Spleen (tissue), 11 donors: ENCODE measurements at regions not wholly inside any gene's neighbourhood (a gene's known extent, or its start where the extent isn't known, plus 50 kb on each side); places are given as distances from the start of the nearest gene placed in this dataset.

Experiments
- DNase-seq: peaks from one replicate; pipeline ENCODE4 v3.0.0-alpha.2; 2020
- H3K27ac ChIP-seq, 8 donors: fragments of 200-600 bp; sonication (generic) in 7 of 8; 1 replicate in 4 of 8; 2 replicates in 4 of 8; pipeline versions ENCODE4 v1.5.0 to v1.8.0; 2016 to 2021; ENCODE audit warnings: inconsistent platforms in 4 of 8, mild to moderate bottlenecking in 4 of 8, moderate library complexity in 1 of 8
- H3K27me3 ChIP-seq, 7 donors: fragments of 200-600 bp; sonication (generic) in 6 of 7; replicated peaks in 1 of 7; 1 replicate in 4 of 7; 2 replicates in 3 of 7; pipeline versions ENCODE4 v1.5.0 to v1.8.0; 2016 to 2021; ENCODE audit warnings: inconsistent platforms in 3 of 7, mild to moderate bottlenecking in 1 of 7
- H3K36me3 ChIP-seq, 6 donors: fragments of 200-600 bp; sonication (generic) in 5 of 6; 1 replicate in 4 of 6; 2 replicates in 2 of 6; pipeline versions ENCODE4 v1.5.0 to v1.8.0; 2016 to 2021; ENCODE audit warnings: inconsistent platforms in 2 of 6
- H3K4me1 ChIP-seq, 6 donors: fragments of 200-600 bp; sonication (generic) in 5 of 6; 1 replicate in 3 of 6; 2 replicates in 3 of 6; pipeline versions ENCODE4 v1.5.0 to v1.8.0; 2016 to 2021; ENCODE audit warnings: inconsistent platforms in 3 of 6
- H3K4me3 ChIP-seq, 8 donors: fragments of 200-600 bp; sonication (generic) in 7 of 8; 1 replicate in 4 of 8; 2 replicates in 4 of 8; pipeline versions ENCODE4 v1.5.0 to v1.8.0; 2016 to 2021; ENCODE audit warnings: inconsistent platforms in 4 of 8, mild to moderate bottlenecking in 4 of 8, moderate library complexity in 2 of 8
- H3K9me3 ChIP-seq, 8 donors: fragments of 200-600 bp; sonication (generic) in 7 of 8; 1 replicate in 4 of 8; 2 replicates in 4 of 8; pipeline versions ENCODE4 v1.5.0 to v1.8.0; 2016 to 2021; ENCODE audit warnings: inconsistent platforms in 4 of 8
- POLR2A ChIP-seq, 3 donors: fragments of 450-650 bp; IDR thresholded peaks; one replicate each; pipeline ENCODE4 v1.5.1; 2017; ENCODE audit warnings: antibody characterized with exemption in 3 of 3, mild to moderate bottlenecking in 1 of 3
- POLR2AphosphoS5 ChIP-seq, 3 donors: sonication (generic); formaldehyde crosslinking; IDR thresholded peaks; one replicate each; pipeline ENCODE4 v1.5.1; 2017; ENCODE audit warnings: antibody characterized with exemption in 3 of 3
- WGBS, 5 donors: extraction: QIAGEN DNeasy Blood & Tissue Kit in 3 of 5; methylation state at CpG; one replicate each; pipeline versions ENCODE4 v1.1.5 to v1.1.7; 2013 to 2018; 5-methylcytosine and 5-hydroxymethylcytosine counted together
- intact Hi-C: fragments of 100-400 bp; cut with DNase I; formaldehyde crosslinking; loops from one replicate; pipeline ENCODE4 v1.15.0; 2023; ENCODE audit warnings: low total_unique reads
- TF ChIP-seq, protein P1 (sequence below), 11 experiments: fragments of 200-600 bp in 7 of 11; fragments of 450-650 bp in 4 of 11; sonication (generic) in 4 of 11; IDR thresholded peaks in 8 of 11; conservative IDR thresholded peaks in 3 of 11; 1 replicate in 7 of 11; 2 replicates in 4 of 11; pipeline versions ENCODE4 v1.4.0 to v1.8.0; 2016 to 2021; ENCODE audit warnings: antibody characterized with exemption in 11 of 11, inconsistent platforms in 4 of 11, mild to moderate bottlenecking in 1 of 11
- donor health status: healthy with polysubstance abuse.
- donor health status: DM: no; HTN: no; CAD: no; lungs with moderate emphysema.
- donor health status: DM: no; HTN: no; CAD: no.
- donor health status: Bipolar disorder and iron deficiency.
- donor health status: healthy.
- donor health status: DM: no; HTN: no; CAD: no.
- donor health status: DM: yes; HTN: yes; CAD: no.

GRCh38 chr4:112888622-112889021, 160.8 kb upstream of the ANK2 start:
- Histone ChIP-seq H3K4me3 (no peak overlapping the region), H3K9me3 (no peaks in the 10 kb centered on the region), H3K27me3 (no peaks in the 10 kb centered on the region), H3K4me1 (peaks cover 0 to 3% (median 0%) of the 10 kb centered on the region in 6 donors), H3K36me3 (no peaks in the 10 kb centered on the region), H3K27ac (no peak overlapping the region)
- WGBS, 5 donors = 74 to 89% (median 88%) methylated on average over 2 of the region's 2 CpGs
- TF ChIP-seq POLR2A (IDR thresholded peaks at IDR 0.05) (no peak), POLR2AphosphoS5 (IDR thresholded peaks at IDR 0.05) (no peak)
- TF ChIP-seq, protein P1, sequence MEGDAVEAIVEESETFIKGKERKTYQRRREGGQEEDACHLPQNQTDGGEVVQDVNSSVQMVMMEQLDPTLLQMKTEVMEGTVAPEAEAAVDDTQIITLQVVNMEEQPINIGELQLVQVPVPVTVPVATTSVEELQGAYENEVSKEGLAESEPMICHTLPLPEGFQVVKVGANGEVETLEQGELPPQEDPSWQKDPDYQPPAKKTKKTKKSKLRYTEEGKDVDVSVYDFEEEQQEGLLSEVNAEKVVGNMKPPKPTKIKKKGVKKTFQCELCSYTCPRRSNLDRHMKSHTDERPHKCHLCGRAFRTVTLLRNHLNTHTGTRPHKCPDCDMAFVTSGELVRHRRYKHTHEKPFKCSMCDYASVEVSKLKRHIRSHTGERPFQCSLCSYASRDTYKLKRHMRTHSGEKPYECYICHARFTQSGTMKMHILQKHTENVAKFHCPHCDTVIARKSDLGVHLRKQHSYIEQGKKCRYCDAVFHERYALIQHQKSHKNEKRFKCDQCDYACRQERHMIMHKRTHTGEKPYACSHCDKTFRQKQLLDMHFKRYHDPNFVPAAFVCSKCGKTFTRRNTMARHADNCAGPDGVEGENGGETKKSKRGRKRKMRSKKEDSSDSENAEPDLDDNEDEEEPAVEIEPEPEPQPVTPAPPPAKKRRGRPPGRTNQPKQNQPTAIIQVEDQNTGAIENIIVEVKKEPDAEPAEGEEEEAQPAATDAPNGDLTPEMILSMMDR (IDR thresholded peaks at IDR 0.05 in 8 of 11, conservative IDR thresholded peaks at IDR 0.05 in 3 of 11) = no peak
- no peak for DNase-seq
- intact Hi-C loops = no loop called here

- no peak for DNase-seq
- Histone ChIP-seq H3K9me3 (no peaks in the 10 kb centered on the region), H3K27ac (no peak overlapping the region), H3K4me1 (peaks cover 0 to 3% (median 0%) of the 10 kb centered on the region in 6 donors), H3K36me3 (no peaks in the 10 kb centered on the region), H3K4me3 (peak overlapping the region in 1 of 8 donors; percentile 16), H3K27me3 (no peaks in the 10 kb centered on the region)
- TF ChIP-seq, protein P1 (IDR thresholded peaks at IDR 0.05 in 8 of 11, conservative IDR thresholded peaks at IDR 0.05 in 3 of 11) = no peak
- TF ChIP-seq POLR2A (IDR thresholded peaks at IDR 0.05) (no peak), POLR2AphosphoS5 (IDR thresholded peaks at IDR 0.05) (no peak)
- intact Hi-C loops = no loop called here
These were observed 160.3 kb upstream of the ANK2 start for GRCh38 chr4:112889199-112889598.

GRCh38 chr4:112889619-112890527, 159.6 kb upstream of the ANK2 start:
- Histone ChIP-seq H3K27me3 (no peaks in the 10 kb centered on the region), H3K27ac (peak overlapping the region in 3 of 8 donors; percentile 16 to 51 (median 49)), H3K36me3 (no peaks in the 10 kb centered on the region), H3K4me3 (peak overlapping the region in 3 of 8 donors; percentile 7 to 34 (median 16)), H3K9me3 (no peaks in the 10 kb centered on the region), H3K4me1 (peaks cover 0 to 3% (median 0%) of the 10 kb centered on the region in 6 donors)
- WGBS, 5 donors = 49 to 78% (median 55%) methylated on average over 5 of the region's 5 CpGs
- no peak for DNase-seq
- intact Hi-C loops = no loop called here
- no peak for TF ChIP-seq POLR2A (IDR thresholded peaks at IDR 0.05)
- TF ChIP-seq, protein P1 (IDR thresholded peaks at IDR 0.05 in 8 of 11, conservative IDR thresholded peaks at IDR 0.05 in 3 of 11) = no peak
- TF ChIP-seq POLR2AphosphoS5 (IDR thresholded peaks at IDR 0.05) = no peak

GRCh38 chr4:112894480-112894879, 155.0 kb upstream of the ANK2 start:
- TF ChIP-seq POLR2A (IDR thresholded peaks at IDR 0.05) (no peak), POLR2AphosphoS5 (IDR thresholded peaks at IDR 0.05) (no peak)
- TF ChIP-seq, protein P1 (IDR thresholded peaks at IDR 0.05 in 8 of 11, conservative IDR thresholded peaks at IDR 0.05 in 3 of 11) = no peak
- 87 to 92% (median 91%) methylated on average over 3 of the region's 3 CpGs for WGBS, 5 donors
- Histone ChIP-seq H3K9me3 (no peaks in the 10 kb centered on the region), H3K27ac (no peak overlapping the region), H3K27me3 (no peaks in the 10 kb centered on the region), H3K4me3 (no peak overlapping the region), H3K4me1 (peaks cover 0 to 3% (median 0%) of the 10 kb centered on the region in 6 donors), H3K36me3 (no peaks in the 10 kb centered on the region)
- intact Hi-C loops = no loop called here
- no peak for DNase-seq
